ENCODE measurements at regions not wholly inside any gene's neighbourhood (a gene's known extent, or its start where the extent isn't known, plus 50 kb on each side); places are given as distances from the start of the nearest gene placed in this dataset.

DNA sequence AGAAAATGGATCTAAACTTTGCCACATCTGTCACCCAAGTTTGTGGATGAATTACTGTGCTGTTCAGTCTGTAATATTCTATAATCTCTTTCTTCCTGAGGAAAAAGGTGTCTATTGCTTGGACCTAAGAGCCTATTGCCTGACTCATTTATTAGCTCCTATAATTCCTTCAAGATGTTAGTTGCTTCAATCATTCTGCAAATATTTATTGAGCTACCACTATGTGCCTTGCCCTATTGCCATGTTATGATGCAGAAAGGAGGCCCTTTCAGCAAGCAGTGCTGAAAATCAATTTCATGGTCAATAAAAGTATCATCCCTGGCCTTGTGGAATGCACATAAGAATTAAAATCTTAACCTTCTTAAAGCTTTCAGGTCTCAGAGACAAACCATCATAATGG, 113.6 kb downstream of the CCER1 start:
- Histone ChIP-seq H3K9me2 (replicated peaks; ENCODE audit: insufficient read depth, low read length) (no peaks in the 10 kb centered on the region), H3K4me3 (ENCODE audit: insufficient read depth, low read length, poor library complexity, severe bottlenecking) (no peak overlapping the region), H3K4me2 (ENCODE audit: low read depth, low read length, poor library complexity, severe bottlenecking) (no peak overlapping the region), H3K9ac (ENCODE audit: low read length) (no peak overlapping the region), H3K9me3 (ENCODE audit: insufficient read depth, low read length) (no peaks in the 10 kb centered on the region), H3K27ac (ENCODE audit: low read depth, low read length) (no peak overlapping the region), H4K20me1 (ENCODE audit: low read depth, low read length) (no peaks in the 10 kb centered on the region), H2AFZ (ENCODE audit: low read depth, low read length, severe bottlenecking) (no peak overlapping the region), H3K27me3 (ENCODE audit: low read length) (no peaks in the 10 kb centered on the region), H3K79me2 (ENCODE audit: insufficient read depth, low read length) (no peaks in the 10 kb centered on the region), H3F3A (ENCODE audit: insufficient read depth) (no peaks in the 10 kb centered on the region), H3K36me3 (ENCODE audit: low read length) (no peaks in the 10 kb centered on the region)
- no peak for TF ChIP-seq EZH2phosphoT487 (conservative IDR thresholded peaks at IDR 0.05; ENCODE audit: low read length)
- TF ChIP-seq, protein P1, sequence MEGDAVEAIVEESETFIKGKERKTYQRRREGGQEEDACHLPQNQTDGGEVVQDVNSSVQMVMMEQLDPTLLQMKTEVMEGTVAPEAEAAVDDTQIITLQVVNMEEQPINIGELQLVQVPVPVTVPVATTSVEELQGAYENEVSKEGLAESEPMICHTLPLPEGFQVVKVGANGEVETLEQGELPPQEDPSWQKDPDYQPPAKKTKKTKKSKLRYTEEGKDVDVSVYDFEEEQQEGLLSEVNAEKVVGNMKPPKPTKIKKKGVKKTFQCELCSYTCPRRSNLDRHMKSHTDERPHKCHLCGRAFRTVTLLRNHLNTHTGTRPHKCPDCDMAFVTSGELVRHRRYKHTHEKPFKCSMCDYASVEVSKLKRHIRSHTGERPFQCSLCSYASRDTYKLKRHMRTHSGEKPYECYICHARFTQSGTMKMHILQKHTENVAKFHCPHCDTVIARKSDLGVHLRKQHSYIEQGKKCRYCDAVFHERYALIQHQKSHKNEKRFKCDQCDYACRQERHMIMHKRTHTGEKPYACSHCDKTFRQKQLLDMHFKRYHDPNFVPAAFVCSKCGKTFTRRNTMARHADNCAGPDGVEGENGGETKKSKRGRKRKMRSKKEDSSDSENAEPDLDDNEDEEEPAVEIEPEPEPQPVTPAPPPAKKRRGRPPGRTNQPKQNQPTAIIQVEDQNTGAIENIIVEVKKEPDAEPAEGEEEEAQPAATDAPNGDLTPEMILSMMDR (IDR thresholded peaks at IDR 0.05; ENCODE audit: insufficient read depth, low read length, poor library complexity, severe bottlenecking), result no peak

DNA sequence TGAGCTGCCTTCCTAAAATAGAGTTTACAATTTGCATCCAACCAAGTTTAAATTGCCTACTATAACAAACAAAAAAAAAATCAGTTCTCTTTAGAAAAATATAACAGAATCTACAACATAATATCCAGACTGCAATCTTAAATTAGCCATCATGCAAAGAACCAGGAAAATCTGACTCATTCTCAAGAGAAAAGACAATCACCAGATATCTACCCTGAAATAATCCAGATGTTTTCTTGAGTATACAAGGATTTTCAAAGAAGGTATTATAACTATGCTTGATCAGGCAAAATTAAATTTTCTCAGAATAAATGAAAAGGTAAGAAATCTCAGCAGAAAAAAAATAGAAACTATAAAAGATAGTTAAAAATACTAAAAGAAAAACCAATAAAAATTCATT, 115.6 kb downstream of the CCER1 start:
- Histone ChIP-seq H3K36me3 (ENCODE audit: low read length) (no peaks in the 10 kb centered on the region), H3K9me3 (ENCODE audit: insufficient read depth, low read length) (no peaks in the 10 kb centered on the region), H3K27ac (ENCODE audit: low read depth, low read length) (no peak overlapping the region), H3F3A (ENCODE audit: insufficient read depth) (no peaks in the 10 kb centered on the region), H3K4me3 (ENCODE audit: insufficient read depth, low read length, poor library complexity, severe bottlenecking) (no peak overlapping the region), H2AFZ (ENCODE audit: low read depth, low read length, severe bottlenecking) (no peak overlapping the region), H3K79me2 (ENCODE audit: insufficient read depth, low read length) (no peaks in the 10 kb centered on the region), H4K20me1 (ENCODE audit: low read depth, low read length) (no peaks in the 10 kb centered on the region), H3K9ac (ENCODE audit: low read length) (no peak overlapping the region), H3K4me2 (ENCODE audit: low read depth, low read length, poor library complexity, severe bottlenecking) (no peak overlapping the region), H3K27me3 (ENCODE audit: low read length) (no peaks in the 10 kb centered on the region), H3K9me2 (replicated peaks; ENCODE audit: insufficient read depth, low read length) (no peaks in the 10 kb centered on the region)
- TF ChIP-seq EZH2phosphoT487 (conservative IDR thresholded peaks at IDR 0.05; ENCODE audit: low read length), result no peak
- TF ChIP-seq, protein P1 (IDR thresholded peaks at IDR 0.05; ENCODE audit: insufficient read depth, low read length, poor library complexity, severe bottlenecking), result no peak

DNA sequence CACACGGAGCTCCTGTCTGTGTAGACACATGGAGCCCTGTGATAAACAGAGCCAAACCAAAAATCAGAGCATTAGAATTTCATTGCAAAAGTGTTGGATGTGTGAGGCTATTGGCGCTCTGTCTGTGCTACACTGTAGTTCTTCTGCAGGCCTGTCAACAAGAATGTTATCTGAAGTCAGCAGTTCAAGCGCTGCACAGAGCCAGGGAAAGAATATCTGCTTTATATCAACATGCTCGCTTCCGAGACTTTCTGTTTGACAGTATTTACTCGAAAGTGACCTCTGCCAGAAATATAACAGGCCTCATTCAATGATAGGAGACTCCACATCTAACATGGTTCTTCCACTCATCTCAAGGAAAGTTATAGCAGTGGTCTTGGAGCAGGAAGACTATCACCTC, 118.3 kb downstream of the CCER1 start:
- no peaks in the 10 kb centered on the region for H3K36me3 ChIP-seq (ENCODE audit: low read length)
- H3K4me3 ChIP-seq (ENCODE audit: insufficient read depth, low read length, poor library complexity, severe bottlenecking), result no peak overlapping the region
- no peaks in the 10 kb centered on the region for H3K27me3 ChIP-seq (ENCODE audit: low read length)
- TF ChIP-seq, protein P1 (IDR thresholded peaks at IDR 0.05; ENCODE audit: insufficient read depth, low read length, poor library complexity, severe bottlenecking), result no peak
- no peaks in the 10 kb centered on the region for H3K9me2 ChIP-seq (replicated peaks; ENCODE audit: insufficient read depth, low read length)
- no peak overlapping the region for H3K9ac ChIP-seq (ENCODE audit: low read length)
- no peaks in the 10 kb centered on the region for H3K9me3 ChIP-seq (ENCODE audit: insufficient read depth, low read length)
- no peak overlapping the region for H2AFZ ChIP-seq (ENCODE audit: low read depth, low read length, severe bottlenecking)
- no peaks in the 10 kb centered on the region for H4K20me1 ChIP-seq (ENCODE audit: low read depth, low read length)
- no peaks in the 10 kb centered on the region for H3F3A ChIP-seq (ENCODE audit: insufficient read depth)
- no peaks in the 10 kb centered on the region for H3K79me2 ChIP-seq (ENCODE audit: insufficient read depth, low read length)
- no peak overlapping the region for H3K4me2 ChIP-seq (ENCODE audit: low read depth, low read length, poor library complexity, severe bottlenecking)
- no peak overlapping the region for H3K27ac ChIP-seq (ENCODE audit: low read depth, low read length)

DNA sequence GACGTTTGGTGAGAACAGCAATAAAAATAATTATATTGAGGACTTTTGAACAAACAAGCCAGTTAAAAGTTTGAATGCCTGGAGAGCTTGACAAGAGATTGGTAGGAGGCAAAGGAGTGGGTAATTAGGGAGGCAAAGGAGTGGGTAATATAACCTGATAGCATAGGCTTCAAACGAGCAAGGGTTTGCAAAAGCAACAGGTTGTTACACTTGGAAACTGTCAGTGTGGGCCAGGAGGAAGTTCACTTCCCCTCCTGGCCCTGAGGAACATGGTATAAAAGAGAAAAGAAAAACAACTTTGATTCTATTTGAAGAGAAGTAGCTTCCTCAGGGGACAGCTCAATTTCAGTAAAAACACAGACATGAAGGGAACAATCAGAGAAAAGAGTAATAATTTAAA, 121.7 kb downstream of the CCER1 start:
- H3K27me3 ChIP-seq (ENCODE audit: low read length), result no peaks in the 10 kb centered on the region
- H2AFZ ChIP-seq (ENCODE audit: low read depth, low read length, severe bottlenecking), result no peak overlapping the region
- H3F3A ChIP-seq (ENCODE audit: insufficient read depth), result no peaks in the 10 kb centered on the region
- no peak for TF ChIP-seq EZH2phosphoT487 (conservative IDR thresholded peaks at IDR 0.05; ENCODE audit: low read length)
- TF ChIP-seq, protein P1 (IDR thresholded peaks at IDR 0.05; ENCODE audit: insufficient read depth, low read length, poor library complexity, severe bottlenecking), result no peak
- H3K27ac ChIP-seq (ENCODE audit: low read depth, low read length), result no peak overlapping the region
- H3K79me2 ChIP-seq (ENCODE audit: insufficient read depth, low read length), result no peaks in the 10 kb centered on the region
- H3K4me2 ChIP-seq (ENCODE audit: low read depth, low read length, poor library complexity, severe bottlenecking), result no peak overlapping the region
- H4K20me1 ChIP-seq (ENCODE audit: low read depth, low read length), result no peaks in the 10 kb centered on the region
- no peaks in the 10 kb centered on the region for H3K36me3 ChIP-seq (ENCODE audit: low read length)
- H3K9ac ChIP-seq (ENCODE audit: low read length), result no peak overlapping the region
- H3K9me3 ChIP-seq (ENCODE audit: insufficient read depth, low read length), result no peaks in the 10 kb centered on the region
- no peak overlapping the region for H3K4me3 ChIP-seq (ENCODE audit: insufficient read depth, low read length, poor library complexity, severe bottlenecking)
- no peaks in the 10 kb centered on the region for H3K9me2 ChIP-seq (replicated peaks; ENCODE audit: insufficient read depth, low read length)
